ENCODE measurements at regions not wholly inside any gene's neighbourhood (a gene's known extent, or its start where the extent isn't known, plus 50 kb on each side); places are given as distances from the start of the nearest gene placed in this dataset.

DNA sequence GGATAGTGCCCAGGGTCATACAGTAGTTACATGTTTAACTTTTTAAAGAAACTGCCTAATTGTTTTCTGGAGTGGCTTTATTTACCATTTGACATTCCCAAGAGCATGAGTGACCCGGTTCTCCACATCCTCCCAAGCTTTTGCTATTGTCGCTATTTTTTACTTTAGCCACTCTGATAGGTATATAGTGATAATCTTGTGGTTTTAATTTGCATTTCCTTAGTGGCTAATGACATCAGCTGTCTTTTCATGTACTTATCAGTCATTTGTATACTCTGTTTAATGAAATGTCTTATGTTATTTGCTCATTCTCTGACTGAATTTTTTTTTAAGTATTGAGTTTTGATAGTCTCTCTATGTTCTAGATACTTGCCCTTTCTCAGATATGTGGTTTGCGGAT, 109.7 kb upstream of the HS6ST1 start:
- DNase-seq (ENCODE audit: low spot score in 2 of 2) (no peak), ATAC-seq (no peak)
- Mint-ChIP-seq H3K9me3 (peaks cover 5% of the 10 kb centered on the region), H3K27ac (no peak overlapping the region), H3K4me1 (no peaks in the 10 kb centered on the region), H3K36me3 (no peaks in the 10 kb centered on the region), H3K4me3 (no peak overlapping the region)

DNA sequence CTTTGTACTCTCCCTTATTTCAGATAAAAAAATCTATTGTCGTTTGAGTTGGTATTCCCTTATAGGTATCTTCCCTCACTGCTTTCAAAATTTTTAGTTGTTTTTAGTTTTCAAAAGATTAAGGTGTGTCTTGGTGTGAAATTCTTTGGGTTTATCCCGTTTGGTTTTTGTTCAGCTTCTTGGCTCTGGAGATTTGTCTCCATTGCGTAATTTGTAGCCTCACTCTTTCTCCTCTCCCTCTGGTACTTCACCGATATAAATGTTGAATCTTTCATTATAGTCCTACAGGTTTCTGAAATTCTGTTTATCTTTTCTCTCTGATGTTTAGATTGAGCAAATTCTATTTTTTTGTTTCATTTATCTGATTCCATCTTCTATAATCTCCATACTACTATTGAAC, 113.8 kb upstream of the HS6ST1 start:
- no peaks in the 10 kb centered on the region for H3K36me3 Mint-ChIP-seq
- DNase-seq (ENCODE audit: low spot score in 2 of 2) (no peak), ATAC-seq (no peak)
- H3K4me1 Mint-ChIP-seq, result no peaks in the 10 kb centered on the region
- H3K4me3 Mint-ChIP-seq, result no peak overlapping the region
- H3K9me3 Mint-ChIP-seq, result peaks cover 5% of the 10 kb centered on the region
- no peak overlapping the region for H3K27ac Mint-ChIP-seq

DNA sequence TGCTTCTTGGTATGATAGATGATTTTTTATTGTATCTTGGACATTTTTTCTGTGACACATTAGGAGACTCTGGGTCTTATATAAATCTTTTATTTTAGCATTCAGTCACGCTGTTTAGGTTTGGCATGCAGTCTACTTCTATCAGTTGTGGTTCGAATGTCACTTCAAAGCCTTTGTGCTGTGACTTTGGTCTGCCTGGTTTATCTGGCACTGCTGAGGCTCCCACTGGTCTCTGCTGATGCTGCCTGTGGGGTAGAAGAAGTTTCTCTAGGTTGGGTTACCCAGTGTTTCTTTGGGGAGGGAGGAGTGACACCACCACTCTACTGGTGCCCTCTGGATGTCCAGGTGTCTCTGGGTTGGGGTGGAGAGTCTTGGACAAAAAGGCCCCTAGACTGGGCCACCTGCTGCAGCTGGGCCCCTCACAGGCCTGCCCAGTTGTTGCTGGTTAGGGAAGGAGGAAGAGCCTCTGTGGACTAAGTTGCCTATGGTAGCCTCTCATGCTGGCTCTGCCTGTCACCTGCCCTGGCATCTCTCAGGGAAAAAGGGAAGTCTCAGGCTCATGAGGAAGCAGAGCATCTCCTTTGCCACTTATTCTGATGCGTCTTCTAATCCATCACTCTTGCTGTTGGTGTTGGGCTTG, 115.4 kb upstream of the HS6ST1 start:
- Mint-ChIP-seq H3K36me3 (no peaks in the 10 kb centered on the region), H3K27ac (no peak overlapping the region), H3K9me3 (peaks cover 5% of the 10 kb centered on the region), H3K4me1 (no peaks in the 10 kb centered on the region), H3K4me3 (no peak overlapping the region)
- DNase-seq (ENCODE audit: low spot score in 2 of 2) (no peak), ATAC-seq (no peak)

DNA sequence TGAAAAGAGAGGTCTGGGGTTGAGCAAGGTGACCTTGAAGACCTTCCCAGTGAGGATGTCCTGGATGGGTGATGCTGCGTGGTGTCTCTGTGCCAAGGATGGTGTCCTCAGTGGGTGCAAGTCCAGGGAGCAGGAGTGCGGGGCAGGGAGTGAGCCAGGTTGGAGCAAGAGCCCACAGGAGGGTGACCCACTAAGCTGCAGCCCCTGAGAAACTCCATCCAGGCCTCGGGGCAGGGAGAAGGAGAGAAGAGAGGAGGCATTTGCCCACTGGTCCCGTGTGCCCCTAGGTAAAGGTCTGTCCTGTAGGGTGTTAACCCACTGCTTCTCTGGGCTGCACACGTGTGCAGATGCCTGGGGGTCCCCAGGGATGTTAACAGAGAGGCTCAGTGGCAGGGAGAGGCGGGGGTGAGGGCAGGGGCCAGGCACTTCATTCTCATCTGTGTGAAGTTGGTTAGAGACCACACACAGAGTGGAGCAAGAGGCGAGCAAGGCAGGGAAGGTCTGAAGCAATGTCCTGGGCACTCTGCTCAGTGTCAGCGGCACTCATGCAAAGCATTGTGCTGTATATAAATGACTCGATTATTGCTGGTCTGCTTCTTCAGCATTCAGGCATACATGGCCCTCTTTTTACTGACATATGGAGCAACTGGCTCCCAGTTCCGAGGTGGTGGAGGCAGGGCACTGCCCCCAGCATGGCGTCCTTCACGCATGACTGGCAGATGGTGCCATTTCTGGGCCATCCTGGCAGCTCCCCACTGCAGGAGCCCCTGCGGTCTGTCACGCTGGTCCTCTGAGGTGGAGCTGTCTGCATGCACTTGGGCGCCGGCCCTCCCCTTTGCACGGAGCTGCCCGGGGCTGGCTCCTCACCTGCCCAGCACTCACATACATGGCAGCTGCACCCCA, 117.2 kb upstream of the HS6ST1 start:
- Mint-ChIP-seq H3K36me3 (no peaks in the 10 kb centered on the region), H3K27ac (no peak overlapping the region), H3K4me3 (no peak overlapping the region), H3K9me3 (no peaks in the 10 kb centered on the region), H3K4me1 (no peaks in the 10 kb centered on the region)
- ATAC-seq (no peak), DNase-seq (ENCODE audit: low spot score in 2 of 2) (no peak)

DNA sequence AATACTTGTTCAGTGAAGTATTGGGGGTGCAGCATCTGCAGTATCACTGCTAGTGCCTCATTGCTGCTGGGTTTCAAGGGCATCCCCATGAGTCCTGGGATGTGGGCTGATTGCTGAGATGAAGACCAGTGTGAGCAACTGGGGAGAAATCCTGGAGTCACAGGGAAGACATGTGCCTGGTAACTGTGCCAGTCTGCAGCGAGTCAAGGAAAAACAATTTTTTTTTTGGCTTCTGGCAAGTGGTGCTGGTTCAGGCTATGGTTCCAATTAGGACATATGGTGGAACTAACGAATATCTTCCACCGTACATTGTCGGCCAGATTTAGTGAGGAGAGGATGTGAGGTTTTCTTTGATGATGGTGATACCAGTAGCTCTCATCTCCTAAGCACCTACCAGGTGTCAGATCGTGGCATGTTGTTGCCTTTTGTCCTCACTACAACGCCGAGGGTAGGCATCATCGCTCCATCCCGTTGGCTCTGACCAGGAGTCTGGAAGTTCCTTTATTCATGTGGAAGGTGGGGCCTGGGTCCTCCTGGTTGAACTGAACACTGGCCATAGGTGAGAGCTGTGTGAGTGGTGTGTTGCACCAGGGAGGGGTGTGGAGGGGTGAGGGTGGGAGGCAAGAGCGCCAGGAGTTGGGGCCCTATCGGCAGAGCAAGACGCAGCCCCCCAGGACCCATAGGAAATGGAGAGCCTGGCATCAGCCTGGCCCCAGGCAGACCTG, 118.0 kb upstream of the HS6ST1 start:
- Mint-ChIP-seq H3K36me3 (no peaks in the 10 kb centered on the region), H3K4me1 (no peaks in the 10 kb centered on the region), H3K27ac (no peak overlapping the region), H3K9me3 (no peaks in the 10 kb centered on the region), H3K4me3 (no peak overlapping the region)
- no peak for DNase-seq (ENCODE audit: low spot score in 2 of 2)
- ATAC-seq, result no peak

DNA sequence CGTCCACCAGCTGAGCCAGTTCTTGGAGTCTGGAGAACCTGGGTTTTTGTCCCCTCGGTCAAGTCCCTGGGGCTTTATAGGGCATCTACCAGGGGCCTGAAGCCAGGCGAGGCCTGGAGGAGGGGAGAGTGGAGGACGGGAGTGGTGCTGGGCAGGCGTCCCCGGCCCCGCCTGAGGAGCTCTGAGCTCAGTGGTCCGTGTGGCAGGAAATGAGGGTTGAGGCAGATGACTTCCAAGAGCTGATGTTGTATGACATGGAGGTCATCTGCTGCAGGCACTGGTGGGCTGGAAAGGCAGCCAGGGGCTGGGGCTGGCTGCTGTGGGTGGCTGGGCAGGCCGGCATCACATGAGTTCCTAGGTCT, 118.5 kb upstream of the HS6ST1 start:
- DNase-seq (ENCODE audit: low spot score in 2 of 2) (no peak), ATAC-seq (no peak)
- no peak overlapping the region for H3K27ac Mint-ChIP-seq
- H3K4me1 Mint-ChIP-seq, result no peaks in the 10 kb centered on the region
- no peaks in the 10 kb centered on the region for H3K36me3 Mint-ChIP-seq
- H3K4me3 Mint-ChIP-seq, result no peak overlapping the region
- no peaks in the 10 kb centered on the region for H3K9me3 Mint-ChIP-seq

DNA sequence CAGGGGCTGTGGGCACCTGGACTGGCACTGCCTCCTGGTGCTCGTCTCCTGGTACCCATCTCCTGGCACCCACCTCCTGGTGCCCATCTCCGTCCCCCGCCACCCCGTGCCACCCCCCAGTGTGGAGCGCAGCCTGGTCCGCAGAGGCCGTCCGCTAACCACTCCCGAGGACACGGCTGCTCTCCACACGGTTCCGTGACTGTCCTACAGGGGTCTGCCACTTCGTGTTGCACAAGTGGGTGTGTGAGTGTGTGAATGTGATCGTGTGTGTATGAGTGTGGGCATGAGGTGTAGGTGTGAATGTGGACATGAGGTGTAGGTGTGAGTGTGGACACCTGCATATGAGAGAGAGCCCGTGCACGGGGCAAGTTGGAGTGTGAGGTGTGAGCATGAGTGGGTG, 119.4 kb upstream of the HS6ST1 start:
- H3K36me3 Mint-ChIP-seq, result no peaks in the 10 kb centered on the region
- H3K9me3 Mint-ChIP-seq, result no peaks in the 10 kb centered on the region
- H3K27ac Mint-ChIP-seq, result no peak overlapping the region
- DNase-seq (ENCODE audit: low spot score in 2 of 2) (no peak), ATAC-seq (peak; percentile 11)
- H3K4me3 Mint-ChIP-seq, result no peak overlapping the region
- H3K4me1 Mint-ChIP-seq, result no peaks in the 10 kb centered on the region

DNA sequence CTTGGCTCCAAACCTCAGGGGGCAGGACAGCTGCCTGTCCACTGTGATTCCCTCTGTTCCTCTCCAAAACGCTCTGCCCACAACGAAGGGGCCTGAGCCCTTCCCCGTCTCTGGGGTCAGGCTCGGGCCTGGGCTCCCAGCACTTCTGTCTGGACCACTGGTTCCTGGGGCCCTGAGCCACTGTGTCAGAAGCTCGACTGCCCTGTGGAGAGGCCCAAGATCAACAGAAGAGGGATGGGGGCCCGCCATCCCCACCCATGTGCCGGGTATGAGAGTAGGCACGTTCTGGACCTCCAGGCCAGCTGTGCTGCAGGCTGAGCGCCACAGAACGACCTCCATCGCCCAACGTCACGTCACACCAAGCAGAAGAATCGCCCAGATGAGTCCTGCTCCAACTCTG, 119.9 kb upstream of the HS6ST1 start:
- Mint-ChIP-seq H3K27ac (no peak overlapping the region), H3K9me3 (no peaks in the 10 kb centered on the region), H3K4me1 (no peaks in the 10 kb centered on the region), H3K36me3 (no peaks in the 10 kb centered on the region), H3K4me3 (no peak overlapping the region)
- DNase-seq (ENCODE audit: low spot score in 2 of 2) (no peak), ATAC-seq (no peak)

DNA sequence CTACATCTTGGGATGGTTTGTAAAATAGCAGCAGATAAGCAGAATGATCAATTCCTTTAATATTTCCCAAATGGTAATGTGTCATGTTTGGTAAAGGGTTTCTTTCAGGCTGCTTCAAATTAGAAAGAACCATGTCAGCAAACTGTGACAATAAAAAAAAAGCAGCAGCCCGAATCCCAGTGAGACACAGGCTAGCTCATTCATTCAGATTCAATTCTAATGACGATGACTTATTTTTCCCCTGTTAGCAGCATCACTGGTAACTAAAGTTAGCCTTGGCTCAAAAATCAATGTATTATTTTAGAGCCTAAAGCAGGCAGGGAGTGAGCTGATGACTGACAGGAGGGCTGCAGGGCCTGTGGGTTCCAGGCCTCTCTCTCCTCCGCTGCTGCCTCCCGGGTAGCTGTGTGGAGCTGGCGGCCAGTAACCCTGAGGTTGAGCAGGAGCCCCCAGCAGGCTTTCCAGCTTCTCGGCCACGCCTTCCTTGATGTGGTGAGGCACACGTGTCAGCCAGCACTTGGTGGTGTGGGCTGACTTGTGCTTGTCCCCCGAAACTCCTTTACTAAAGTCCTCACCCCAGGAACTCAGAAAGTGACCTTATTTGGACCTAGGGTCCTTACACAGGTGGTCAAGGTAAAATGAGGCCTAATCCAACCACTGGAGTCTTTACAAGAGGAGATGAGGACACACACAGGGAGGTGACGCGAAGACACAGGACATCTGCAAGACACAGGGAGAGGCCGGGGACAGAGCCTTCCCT, 120.5 kb upstream of the HS6ST1 start:
- Mint-ChIP-seq H3K27ac (no peak overlapping the region), H3K4me1 (no peaks in the 10 kb centered on the region), H3K36me3 (no peaks in the 10 kb centered on the region), H3K9me3 (no peaks in the 10 kb centered on the region), H3K4me3 (no peak overlapping the region)
- DNase-seq (ENCODE audit: low spot score in 2 of 2) (no peak), ATAC-seq (no peak)

DNA sequence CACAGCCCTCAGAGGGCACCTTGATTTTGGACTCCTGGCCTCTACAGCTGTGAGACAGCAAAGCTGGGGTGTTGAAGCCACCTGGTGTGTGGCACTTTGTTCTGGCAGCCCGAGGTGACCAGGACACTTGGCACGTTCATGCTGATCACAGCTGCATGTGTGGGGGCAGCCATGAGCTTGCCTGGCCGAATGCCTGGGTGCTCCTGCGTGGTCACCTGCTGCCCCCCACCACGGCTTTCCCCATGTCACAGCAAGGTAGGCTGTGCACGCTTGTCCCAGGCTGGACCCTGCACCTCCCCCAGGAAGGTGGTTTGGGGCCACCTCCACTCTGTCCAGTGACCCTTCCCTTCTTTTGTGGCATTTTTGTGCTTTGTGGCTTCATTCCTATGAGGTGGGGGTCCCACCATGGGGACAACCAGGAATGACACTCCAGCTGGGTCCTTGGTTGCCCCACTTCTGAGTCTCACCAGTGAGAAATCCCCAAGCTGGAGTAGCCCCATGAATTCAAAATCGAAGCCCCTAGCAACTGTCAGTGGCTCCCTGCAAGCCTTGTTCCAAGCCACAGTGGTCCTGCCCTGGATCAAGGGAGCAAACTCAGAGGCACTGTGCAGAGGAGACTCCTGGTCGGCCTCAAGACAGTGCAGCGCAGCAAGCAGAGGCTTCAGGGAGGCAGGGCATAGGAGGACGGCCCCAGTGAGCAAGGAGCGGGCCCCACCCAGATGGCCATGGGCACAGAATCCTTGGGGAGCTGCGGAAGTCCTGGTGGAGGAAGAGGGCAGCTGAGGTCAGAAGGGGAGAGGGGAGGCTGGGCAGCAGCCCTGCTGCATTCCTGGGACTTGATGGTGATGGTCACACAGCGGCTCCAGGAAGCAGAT, 121.4 kb upstream of the HS6ST1 start:
- DNase-seq (ENCODE audit: low spot score in 2 of 2) (no peak), ATAC-seq (no peak)
- Mint-ChIP-seq H3K9me3 (no peaks in the 10 kb centered on the region), H3K36me3 (no peaks in the 10 kb centered on the region), H3K4me3 (no peak overlapping the region), H3K27ac (no peak overlapping the region), H3K4me1 (no peaks in the 10 kb centered on the region)

DNA sequence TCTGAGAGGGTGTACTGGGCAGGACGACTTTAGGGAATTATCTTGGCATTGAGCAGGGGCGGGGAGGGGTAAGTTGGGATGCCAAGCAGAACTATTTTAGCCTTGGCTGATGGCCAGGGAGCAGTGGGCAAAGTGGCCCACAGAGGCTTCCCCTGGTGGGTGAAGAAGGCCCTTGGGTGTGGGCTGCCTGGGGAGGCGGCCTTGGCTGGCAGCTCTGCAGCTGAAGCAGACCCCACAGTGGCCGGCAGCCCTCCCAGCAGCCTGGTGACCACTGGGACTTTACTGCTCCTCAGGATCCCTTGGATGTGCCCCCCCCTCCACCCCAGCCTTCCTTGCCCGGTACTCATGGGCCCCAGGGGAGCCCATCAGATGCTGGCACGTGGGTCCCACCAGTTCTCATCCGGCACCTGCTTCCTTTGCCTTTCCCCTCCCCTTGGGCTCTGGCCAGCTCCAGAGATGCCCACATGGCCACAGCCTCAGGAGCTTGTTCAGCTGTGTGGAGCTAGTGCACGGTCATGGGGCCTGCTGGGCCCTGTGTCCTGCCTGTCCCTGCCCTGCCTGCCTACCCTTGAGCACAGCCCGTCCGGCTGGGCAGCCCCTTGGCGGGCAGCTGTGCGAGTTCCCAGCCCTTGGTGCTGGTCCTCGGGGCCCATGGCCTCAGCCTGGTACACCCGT, 122.1 kb upstream of the HS6ST1 start:
- ATAC-seq (no peak), DNase-seq (ENCODE audit: low spot score in 2 of 2) (no peak)
- H3K4me1 Mint-ChIP-seq, result no peaks in the 10 kb centered on the region
- H3K27ac Mint-ChIP-seq, result no peak overlapping the region
- H3K36me3 Mint-ChIP-seq, result no peaks in the 10 kb centered on the region
- H3K9me3 Mint-ChIP-seq, result no peaks in the 10 kb centered on the region
- no peak overlapping the region for H3K4me3 Mint-ChIP-seq

DNA sequence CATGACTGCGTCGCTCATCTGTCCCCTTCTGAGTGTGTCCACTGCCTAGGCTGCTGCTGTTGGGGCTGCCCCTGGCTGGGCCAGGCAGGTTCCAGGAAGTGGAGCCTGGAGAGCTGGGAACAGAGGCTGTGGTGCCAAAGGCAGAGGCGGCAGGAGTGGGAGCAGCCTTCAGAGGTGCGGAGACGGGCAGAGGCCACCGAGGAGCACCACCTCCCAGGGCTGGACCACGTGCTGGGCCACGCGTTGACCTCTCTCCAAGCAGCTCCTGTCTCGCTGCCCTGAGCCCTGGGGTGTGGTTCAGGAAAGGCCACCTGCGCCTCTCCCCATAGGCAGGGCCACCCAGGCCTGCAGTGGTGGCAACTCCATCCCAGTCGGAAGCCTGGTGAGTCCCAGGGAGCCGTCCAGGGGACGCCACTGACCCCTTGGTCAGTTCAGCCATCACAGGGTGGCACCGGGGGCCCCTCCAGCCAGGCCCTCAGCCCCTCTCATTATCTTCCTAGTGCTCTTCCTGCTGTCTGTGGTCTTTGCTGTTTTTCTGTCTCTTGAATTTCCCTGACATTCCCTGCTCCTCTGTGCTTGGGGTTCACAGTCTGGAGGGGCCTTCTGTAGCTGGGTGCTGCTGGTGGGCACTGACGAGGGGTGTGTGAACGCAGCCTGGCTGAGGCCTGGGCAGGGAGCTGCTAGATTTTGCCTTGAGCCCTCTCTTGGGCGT, 122.8 kb upstream of the HS6ST1 start:
- H3K36me3 Mint-ChIP-seq, result no peaks in the 10 kb centered on the region
- no peak overlapping the region for H3K27ac Mint-ChIP-seq
- DNase-seq (ENCODE audit: low spot score in 2 of 2) (no peak), ATAC-seq (no peak)
- H3K4me1 Mint-ChIP-seq, result no peaks in the 10 kb centered on the region
- no peak overlapping the region for H3K4me3 Mint-ChIP-seq
- H3K9me3 Mint-ChIP-seq, result no peaks in the 10 kb centered on the region

DNA sequence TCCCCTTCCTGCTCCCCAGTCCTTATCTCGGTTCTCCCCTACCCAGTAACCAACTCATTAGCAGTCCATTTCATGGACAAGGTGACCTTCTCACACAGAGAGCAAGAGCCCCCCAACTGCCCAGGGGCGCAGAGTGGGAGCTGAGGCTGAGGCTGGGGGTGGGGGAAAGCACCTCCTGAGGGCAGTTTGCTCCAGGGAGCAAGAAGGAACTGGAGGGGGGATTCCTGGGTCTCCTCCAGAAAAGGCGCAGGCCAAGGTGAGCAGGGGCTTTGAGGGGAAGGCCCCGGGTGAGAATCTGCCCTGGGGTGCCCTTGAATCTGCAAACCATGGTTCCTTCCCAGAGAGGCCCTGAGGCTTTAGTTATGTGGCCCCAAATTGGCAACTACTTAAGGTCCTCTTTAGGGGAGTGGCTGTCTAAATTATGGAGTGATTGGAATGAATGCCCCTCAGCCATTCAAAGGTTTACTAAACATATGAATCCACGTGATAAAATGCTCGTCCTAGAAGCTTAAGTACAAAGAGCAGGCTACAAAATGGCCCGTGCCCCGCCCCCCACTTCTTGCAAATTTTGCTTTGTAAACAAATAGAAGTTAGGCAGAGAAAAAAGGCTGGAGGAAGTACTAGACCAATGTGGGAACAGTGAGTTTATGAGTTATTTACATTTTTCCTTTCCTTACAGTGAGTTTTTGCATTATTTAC, 123.5 kb upstream of the HS6ST1 start:
- DNase-seq (ENCODE audit: low spot score in 2 of 2) (no peak), ATAC-seq (no peak)
- Mint-ChIP-seq H3K27ac (no peak overlapping the region), H3K9me3 (no peaks in the 10 kb centered on the region), H3K4me3 (no peak overlapping the region), H3K4me1 (no peaks in the 10 kb centered on the region), H3K36me3 (no peaks in the 10 kb centered on the region)

Data from stimulated activated effector memory CD8-positive, alpha-beta T cell treated with anti-CD3 and anti-CD28 coated beads, Interleukin-12 subunit alpha, Interleukin-12 subunit beta, amount 100 ng/mL, for 72 hours (primary cell).